PC-3 (cell line): ENCODE measurements at regions not wholly inside any gene's neighbourhood (a gene's known extent, or its start where the extent isn't known, plus 50 kb on each side); places are given as distances from the start of the nearest gene placed in this dataset.

ENCODE experiments used
- ATAC-seq: fragments of 200-7000 bp; cut with Tn5 transposase; 2 replicates; pipeline ENCODE4 v1.9.1; 2020; ENCODE audit warnings: mild to moderate bottlenecking, moderate library complexity
- BruUV-seq: library from RNA; stranded (reverse); fragments of 400-500 nt; replicated peaks from 2 replicates; lab custom pipeline; 2021; lab: Mats Ljungman, UMichigan
- CTCF ChIA-PET: fragments of 300-600 bp; sonication (Branson Sonifier 250); formaldehyde crosslinking; loops from one replicate; lab custom pipeline; 2022; ENCODE audit warnings: antibody characterized with exemption; lab: Charles Lee
- POLR2A ChIA-PET: fragments of 300-600 bp; sonication (Branson Sonifier 250); formaldehyde crosslinking; loops from one replicate; lab custom pipeline; 2022; ENCODE audit warnings: antibody characterized with exemption; ENCODE audit not compliant: unreplicated experiment; lab: Charles Lee
- DNase-seq: peaks from one replicate; pipeline ENCODE4 v3.0.0-alpha.2; 2015
- H2AFZ ChIP-seq: fragments of 300-600 bp; sonication (generic); 2 replicates; pipeline ENCODE4 v1.6.0; 2016; ENCODE audit warnings: antibody characterized with exemption, low read length
- H3F3A ChIP-seq: fragments of 300-600 bp; sonication (generic); one replicate; pipeline ENCODE4 v1.6.0; 2017; ENCODE audit warnings: antibody characterized with exemption, low read length, control low read depth, mild to moderate bottlenecking; ENCODE audit not compliant: unreplicated experiment
- H3K27ac ChIP-seq: fragments of 300-600 bp; sonication (generic); 2 replicates; pipeline ENCODE4 v1.5.1; 2016; ENCODE audit warnings: mild to moderate bottlenecking, low read length
- H3K27me3 ChIP-seq: fragments of 300-600 bp; sonication (generic); 2 replicates; pipeline ENCODE4 v1.6.1; 2016; ENCODE audit warnings: low read length, mixed read lengths
- H3K36me3 ChIP-seq: fragments of 300-600 bp; sonication (generic); 2 replicates; pipeline ENCODE4 v1.6.1; 2016; ENCODE audit warnings: low read depth, mixed run types, low read length, mixed read lengths
- H3K4me1 ChIP-seq: fragments of 300-600 bp; sonication (generic); 2 replicates; pipeline ENCODE4 v1.5.1; 2016; ENCODE audit warnings: low read length; ENCODE audit not compliant: insufficient read depth
- H3K4me2 ChIP-seq: fragments of 300-600 bp; sonication (generic); 2 replicates; pipeline ENCODE4 v1.6.0; 2016; ENCODE audit warnings: low read length
- H3K4me3 ChIP-seq: fragments of 300-600 bp; sonication (generic); 2 replicates; pipeline ENCODE4 v1.5.1; 2016; ENCODE audit warnings: mild to moderate bottlenecking, low read length, mixed read lengths
- H3K79me2 ChIP-seq: fragments of 300-600 bp; sonication (generic); 2 replicates; pipeline ENCODE4 v1.6.1; 2017; ENCODE audit warnings: low read length, mixed read lengths
- H3K9ac ChIP-seq: fragments of 300-600 bp; sonication (generic); 2 replicates; pipeline ENCODE4 v1.6.0; 2016; ENCODE audit warnings: mild to moderate bottlenecking, low read length
- H3K9me2 ChIP-seq: fragments of 300-600 bp; sonication (generic); replicated peaks from 2 replicates; pipeline ENCODE4 v1.6.1; 2016; ENCODE audit warnings: mixed run types, low read length, mixed read lengths
- H3K9me3 ChIP-seq: fragments of 300-600 bp; sonication (generic); 2 replicates; pipeline ENCODE4 v1.6.1; 2016; ENCODE audit warnings: low read length, mixed read lengths
- H4K20me1 ChIP-seq: fragments of 300-600 bp; sonication (generic); 2 replicates; pipeline ENCODE4 v1.6.1; 2016; ENCODE audit warnings: low read length, mixed read lengths
- CTCF ChIP-seq: fragments of 300-600 bp; sonication (generic); conservative IDR thresholded peaks from 2 replicates; pipeline ENCODE4 v1.5.1; 2017; ENCODE audit warnings: antibody characterized with exemption, low read depth, mild to moderate bottlenecking, low read length
- EZH2 ChIP-seq: fragments of 300-600 bp; sonication (generic); IDR thresholded peaks from one replicate; pipeline ENCODE4 v1.6.1; 2017; ENCODE audit warnings: antibody characterized with exemption, mild to moderate bottlenecking, low read length; ENCODE audit not compliant: unreplicated experiment
- EZH2phosphoT487 ChIP-seq: fragments of 300-600 bp; sonication (generic); IDR thresholded peaks from 2 replicates; pipeline ENCODE4 v1.6.1; 2018; ENCODE audit warnings: mild to moderate bottlenecking, antibody characterized with exemption, low read length, borderline replicate concordance
- intact Hi-C: fragments of 100-400 bp; cut with micrococcal nuclease; formaldehyde crosslinking; loops from 2 replicates; pipeline ENCODE4 v1.9.0; 2023

- CTCF ChIA-PET, result no interaction called here
- no peaks in the 10 kb centered on the region for H3K79me2 ChIP-seq
- H3K4me1 ChIP-seq, result no peaks in the 10 kb centered on the region
- no peaks in the 10 kb centered on the region; the same call in 1 of the 2 replicates for H3K36me3 ChIP-seq
- intact Hi-C loops, result loop anchor here (2.0 kb wide), 1 partner anchor 449 kb away; no protein-coding TSS in a partner anchor
- no peak overlapping the region for H3K27ac ChIP-seq
- H3K9me2 ChIP-seq, result no peaks in the 10 kb centered on the region
- TF ChIP-seq CTCF (peak; percentile 64), EZH2phosphoT487 (no peak)
- no peaks in the 10 kb centered on the region for H4K20me1 ChIP-seq
- ATAC-seq (peak; percentile 38), DNase-seq (peak; percentile 50)
- POLR2A ChIA-PET, result no interaction called here
- H3K4me2 ChIP-seq, result no peak overlapping the region
- H3K27me3 ChIP-seq, result no peaks in the 10 kb centered on the region
- no peak overlapping the region for H2AFZ ChIP-seq
- BruUV-seq, result no TSS peak
- H3F3A ChIP-seq, result no peaks in the 10 kb centered on the region
- H3K9ac ChIP-seq, result no peak overlapping the region
- no peaks in the 10 kb centered on the region for H3K9me3 ChIP-seq
- H3K4me3 ChIP-seq, result no peak overlapping the region
Measured at GRCh38 chr5:66307647-66308241, 163.6 kb downstream of the SREK1 start.

- no TSS peak for BruUV-seq
- Histone ChIP-seq H3K27ac (no peak overlapping the region), H3K36me3 (no peaks in the 10 kb centered on the region; the same call in 1 of the 2 replicates), H3K9ac (no peak overlapping the region), H3K27me3 (no peaks in the 10 kb centered on the region), H3K4me1 (no peaks in the 10 kb centered on the region), H2AFZ (no peak overlapping the region), H3K4me2 (no peak overlapping the region), H3K9me2 (no peaks in the 10 kb centered on the region), H4K20me1 (no peaks in the 10 kb centered on the region), H3K9me3 (no peaks in the 10 kb centered on the region), H3K79me2 (no peaks in the 10 kb centered on the region), H3K4me3 (no peak overlapping the region), H3F3A (no peaks in the 10 kb centered on the region)
- ATAC-seq (no peak), DNase-seq (no peak)
- ChIA-PET CTCF (no interaction called here), POLR2A (no interaction called here)
- intact Hi-C loops, result no loop called here
- TF ChIP-seq EZH2phosphoT487, result no peak
- no peak for TF ChIP-seq EZH2
- no peak for TF ChIP-seq CTCF
Measured at GRCh38 chr5:66312266-66312665, 168.2 kb downstream of the SREK1 start.

- H3K4me1 ChIP-seq, result no peaks in the 10 kb centered on the region
- no peaks in the 10 kb centered on the region for H3K36me3 ChIP-seq
- ChIA-PET CTCF (no interaction called here), POLR2A (no interaction called here)
- H3K27me3 ChIP-seq, result no peaks in the 10 kb centered on the region
- H3K9me2 ChIP-seq, result no peaks in the 10 kb centered on the region
- no peak overlapping the region for H3K9ac ChIP-seq
- H3F3A ChIP-seq, result no peaks in the 10 kb centered on the region
- no peak overlapping the region for H2AFZ ChIP-seq
- no TSS peak for BruUV-seq
- H3K9me3 ChIP-seq, result no peaks in the 10 kb centered on the region
- DNase-seq, result no peak
- H4K20me1 ChIP-seq, result no peaks in the 10 kb centered on the region
- no peak overlapping the region for H3K4me3 ChIP-seq
- ATAC-seq, result no peak
- no peaks in the 10 kb centered on the region for H3K79me2 ChIP-seq
- no peak overlapping the region for H3K27ac ChIP-seq
- H3K4me2 ChIP-seq, result no peak overlapping the region
- TF ChIP-seq EZH2 (no peak), CTCF (no peak)
- intact Hi-C loops, result no loop called here
Measured at GRCh38 chr5:66315784-66316183, 171.7 kb downstream of the SREK1 start.
